ENCODE measurements at regions not wholly inside any gene's neighbourhood (a gene's known extent, or its start where the extent isn't known, plus 50 kb on each side); places are given as distances from the start of the nearest gene placed in this dataset.

DNA sequence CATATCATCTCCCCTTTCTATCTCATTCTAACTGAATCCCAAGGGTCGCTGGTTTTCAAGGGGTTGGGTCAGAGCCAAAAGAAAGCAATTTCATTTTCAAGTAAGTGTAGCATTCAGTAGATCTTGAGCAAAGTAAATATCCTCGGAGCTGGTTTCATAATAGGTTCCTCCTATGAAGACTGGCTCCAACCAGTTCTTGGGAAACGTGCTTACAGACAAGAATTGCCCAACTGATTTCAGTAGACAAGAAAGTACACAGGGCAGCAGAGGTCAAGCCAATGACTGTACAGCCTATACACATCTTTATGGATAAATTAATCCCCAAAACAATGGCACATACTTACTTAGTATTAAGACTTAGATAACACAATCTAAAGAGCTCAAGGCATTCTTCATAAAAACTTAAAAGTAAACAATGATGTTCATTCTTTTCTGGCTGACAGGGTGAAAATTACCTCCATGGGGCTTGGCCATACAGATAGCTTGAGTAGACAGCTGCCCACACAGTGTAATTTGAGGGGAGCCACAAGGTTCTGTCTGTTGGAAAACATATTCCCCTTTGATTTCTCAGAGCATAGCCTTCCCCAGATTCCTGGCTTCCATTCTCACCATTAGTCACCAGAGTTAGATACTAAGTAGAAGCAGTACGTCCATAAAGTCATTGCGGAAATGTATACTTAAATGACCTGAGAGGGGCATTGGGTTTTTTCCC is 163.9 kb downstream of the ARRDC3 start:
- Histone ChIP-seq H3K27me3 (replicated peaks; ENCODE audit: control insufficient read depth, insufficient read depth, low read length) (no peaks in the 10 kb centered on the region), H3K4me3 (replicated peaks; ENCODE audit: low read depth, low read length) (no peak overlapping the region), H3K36me3 (ENCODE audit: control insufficient read depth, insufficient read depth, low read length) (no peaks in the 10 kb centered on the region)
- TF ChIP-seq, protein P1, sequence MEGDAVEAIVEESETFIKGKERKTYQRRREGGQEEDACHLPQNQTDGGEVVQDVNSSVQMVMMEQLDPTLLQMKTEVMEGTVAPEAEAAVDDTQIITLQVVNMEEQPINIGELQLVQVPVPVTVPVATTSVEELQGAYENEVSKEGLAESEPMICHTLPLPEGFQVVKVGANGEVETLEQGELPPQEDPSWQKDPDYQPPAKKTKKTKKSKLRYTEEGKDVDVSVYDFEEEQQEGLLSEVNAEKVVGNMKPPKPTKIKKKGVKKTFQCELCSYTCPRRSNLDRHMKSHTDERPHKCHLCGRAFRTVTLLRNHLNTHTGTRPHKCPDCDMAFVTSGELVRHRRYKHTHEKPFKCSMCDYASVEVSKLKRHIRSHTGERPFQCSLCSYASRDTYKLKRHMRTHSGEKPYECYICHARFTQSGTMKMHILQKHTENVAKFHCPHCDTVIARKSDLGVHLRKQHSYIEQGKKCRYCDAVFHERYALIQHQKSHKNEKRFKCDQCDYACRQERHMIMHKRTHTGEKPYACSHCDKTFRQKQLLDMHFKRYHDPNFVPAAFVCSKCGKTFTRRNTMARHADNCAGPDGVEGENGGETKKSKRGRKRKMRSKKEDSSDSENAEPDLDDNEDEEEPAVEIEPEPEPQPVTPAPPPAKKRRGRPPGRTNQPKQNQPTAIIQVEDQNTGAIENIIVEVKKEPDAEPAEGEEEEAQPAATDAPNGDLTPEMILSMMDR (IDR thresholded peaks at IDR 0.05; ENCODE audit: insufficient read depth, low read length, poor library complexity, severe bottlenecking): no peak
- DNase-seq (ENCODE audit: extremely low read depth, insufficient read length): no peak

DNA sequence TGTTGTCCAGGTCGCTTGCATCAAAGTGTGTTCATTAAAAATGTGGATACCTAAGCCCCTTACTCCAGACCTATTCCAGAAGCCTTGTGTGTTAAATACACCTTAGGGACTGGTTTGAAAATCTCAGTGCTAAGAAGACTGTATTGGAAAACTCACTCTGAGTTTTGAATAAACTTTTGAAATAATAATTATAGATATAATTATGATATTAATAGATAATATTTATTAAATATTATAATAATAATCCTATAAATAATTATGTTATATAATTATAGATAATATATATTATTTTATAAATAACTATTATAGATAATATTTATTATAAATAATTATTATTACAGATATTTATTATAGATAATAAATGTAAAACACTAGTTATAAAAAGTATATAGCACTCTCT is 165.3 kb downstream of the ARRDC3 start:
- TF ChIP-seq, protein P1 (IDR thresholded peaks at IDR 0.05; ENCODE audit: insufficient read depth, low read length, poor library complexity, severe bottlenecking): no peak
- Histone ChIP-seq H3K27me3 (replicated peaks; ENCODE audit: control insufficient read depth, insufficient read depth, low read length) (no peaks in the 10 kb centered on the region), H3K36me3 (ENCODE audit: control insufficient read depth, insufficient read depth, low read length) (no peaks in the 10 kb centered on the region), H3K4me3 (replicated peaks; ENCODE audit: low read depth, low read length) (no peak overlapping the region)
- DNase-seq (ENCODE audit: extremely low read depth, insufficient read length): no peak

DNA sequence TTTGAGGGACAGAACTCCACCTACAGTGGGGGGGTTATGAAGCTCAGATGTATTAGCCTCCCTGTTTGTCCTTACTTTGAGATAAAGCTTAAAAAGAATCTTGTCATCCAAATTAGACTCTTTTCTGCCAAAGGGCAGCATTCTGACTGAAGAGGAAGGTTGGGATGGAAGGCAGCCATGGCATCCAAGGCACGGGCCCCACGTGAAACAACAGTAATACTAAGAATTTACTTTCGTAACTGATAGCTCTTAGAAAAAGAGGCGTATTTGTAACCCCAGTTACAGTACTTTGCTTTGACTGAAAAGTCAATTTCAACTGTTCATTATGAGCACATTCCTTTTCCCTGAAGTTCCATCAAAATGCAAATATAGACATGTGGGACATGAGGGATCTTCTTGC is 168.5 kb downstream of the ARRDC3 start:
- H3K4me3 ChIP-seq (replicated peaks; ENCODE audit: low read depth, low read length): no peak overlapping the region
- H3K27me3 ChIP-seq (replicated peaks; ENCODE audit: control insufficient read depth, insufficient read depth, low read length): no peaks in the 10 kb centered on the region; the same call in 1 of the 2 replicates
- no peak for DNase-seq (ENCODE audit: extremely low read depth, insufficient read length)
- TF ChIP-seq, protein P1 (IDR thresholded peaks at IDR 0.05; ENCODE audit: insufficient read depth, low read length, poor library complexity, severe bottlenecking): no peak
- H3K36me3 ChIP-seq (ENCODE audit: control insufficient read depth, insufficient read depth, low read length): no peaks in the 10 kb centered on the region
